ENCODE measurements at regions not wholly inside any gene's neighbourhood (a gene's known extent, or its start where the extent isn't known, plus 50 kb on each side); places are given as distances from the start of the nearest gene placed in this dataset.

- H3K14ac ChIP-seq (ENCODE audit: insufficient read length): no peak overlapping the region
- ChIA-PET CTCF (ENCODE audit: partially characterized antibody) (no interaction called here), POLR2A (ENCODE audit: partially characterized antibody) (no interaction called here)
- WGBS, 2 experiments (ENCODE audit: extremely low coverage in 1 of 2, insufficient coverage in 1 of 2, insufficient read length in 1 of 2, insufficient replicate concordance in 2 of 2, low coverage in 1 of 2, low lambda C conversion rate in 2 of 2, missing lambda C conversion rate in 1 of 2): 80% methylated on average over 12 of the region's 12 CpGs; no CpG with 5 or more reads in 1 of the 2 experiments
- no peak overlapping the region for H2BK5ac ChIP-seq (ENCODE audit: low read depth, low read length)
- H3K9ac ChIP-seq (replicated peaks in 1 of 4; ENCODE audit: extremely low read depth in 1 of 4, low read depth in 3 of 4, low read length in 3 of 4): no peak overlapping the region
- no peak overlapping the region for H3K4me3 ChIP-seq (ENCODE audit: extremely low read depth in 1 of 4, insufficient read depth in 2 of 4, low read depth in 3 of 4, low read length in 4 of 4)
- peak overlapping the region; percentile 80 for H2AFZ ChIP-seq (ENCODE audit: low read length)
- H2AK5ac ChIP-seq (ENCODE audit: low read depth, low read length): no peak overlapping the region
- no peak overlapping the region for H2BK12ac ChIP-seq (ENCODE audit: low read depth, low read length)
- H3K23ac ChIP-seq (ENCODE audit: insufficient read length): no peak overlapping the region
- FAIRE-seq (no peak), DNase-seq (ENCODE audit: low read depth in 1 of 2, low spot score in 2 of 2) (no peak)
- no peaks in the 10 kb centered on the region for H3K9me3 ChIP-seq (ENCODE audit: insufficient read depth in 2 of 2, low read depth in 1 of 2, low read length in 1 of 2)
- no peaks in the 10 kb centered on the region; the same call in 1 of the 2 replicates for H3K23me2 ChIP-seq (ENCODE audit: low read depth, low read length)
- no peaks in the 10 kb centered on the region for H3K79me2 ChIP-seq (ENCODE audit: control insufficient read depth in 1 of 2, insufficient read depth in 2 of 2, low read length in 2 of 2)
- H4K20me1 ChIP-seq (replicated peaks in 1 of 2; ENCODE audit: control insufficient read depth in 1 of 2, insufficient read depth in 2 of 2, low read length in 2 of 2): no peaks in the 10 kb centered on the region
- H3K18ac ChIP-seq (ENCODE audit: extremely low read depth, low read length): no peak overlapping the region
- peaks cover 0 to 3% (median 3%) of the 10 kb centered on the region in 4 experiments; a peak in 3 of 7 replicates for H3K4me1 ChIP-seq (replicated peaks in 1 of 4; ENCODE audit: control insufficient read depth in 3 of 4, insufficient read depth in 4 of 4, low read length in 3 of 4)
- no peak overlapping the region for H2BK120ac ChIP-seq (replicated peaks; ENCODE audit: low read depth, low read length)
- no peaks in the 10 kb centered on the region for H3K79me1 ChIP-seq (ENCODE audit: low read depth, low read length)
- H2BK20ac ChIP-seq (ENCODE audit: low read length): no peak overlapping the region
- no peak overlapping the region for H3K56ac ChIP-seq (replicated peaks; ENCODE audit: insufficient read length, low read depth, low read length)
- no peak overlapping the region for H4K91ac ChIP-seq (replicated peaks; ENCODE audit: insufficient read length, low read length)
- H3K27me3 ChIP-seq (replicated peaks in 1 of 4; ENCODE audit: control insufficient read depth in 3 of 4, extremely low read depth in 1 of 4, insufficient read depth in 3 of 4, low read length in 3 of 4): no peaks in the 10 kb centered on the region
- H3K27ac ChIP-seq (ENCODE audit: low read depth, low read length): no peak overlapping the region
- H3K4ac ChIP-seq (replicated peaks; ENCODE audit: insufficient read length, low read depth, low read length): no peak overlapping the region
- H4K8ac ChIP-seq (ENCODE audit: extremely low read depth, insufficient read depth, low read length): no peak overlapping the region
- no peak overlapping the region for H3K4me2 ChIP-seq (ENCODE audit: insufficient read depth in 1 of 2, low read depth in 2 of 2, low read length in 2 of 2)
- H3K36me3 ChIP-seq (ENCODE audit: control insufficient read depth in 2 of 4, insufficient read depth in 4 of 4, low read length in 3 of 4): no peaks in the 10 kb centered on the region
- no peak overlapping the region for H4K5ac ChIP-seq (ENCODE audit: insufficient read length, low read depth, low read length)
- no peak overlapping the region for H2BK15ac ChIP-seq (ENCODE audit: low read length)
- TF ChIP-seq RFX5 (IDR thresholded peaks at IDR 0.05; ENCODE audit: borderline replicate concordance, low read depth, low read length) (no peak), SP1 (IDR thresholded peaks at IDR 0.05; ENCODE audit: low read depth, low read length) (no peak), TAF7 (optimal IDR thresholded peaks at IDR 0.05; ENCODE audit: borderline replicate concordance, low read depth, low read length) (no peak), CHD1 (IDR thresholded peaks at IDR 0.05; ENCODE audit: low read depth, low read length) (no peak), EGR1 (IDR thresholded peaks at IDR 0.05; ENCODE audit: borderline replicate concordance, low read depth, low read length) (no peak), BRCA1 (IDR thresholded peaks at IDR 0.05; ENCODE audit: low read depth, low read length) (no peak), YY1 (IDR thresholded peaks at IDR 0.05; ENCODE audit: low read depth, low read length) (no peak), E2F6 (IDR thresholded peaks at IDR 0.05) (no peak), EZH2 (IDR thresholded peaks at IDR 0.05; ENCODE audit: low read depth, low read length, severe bottlenecking) (no peak), SP2 (IDR thresholded peaks at IDR 0.05; ENCODE audit: low read length) (no peak), CREB1 (IDR thresholded peaks at IDR 0.05) (no peak), ZNF274 (IDR thresholded peaks at IDR 0.05; ENCODE audit: borderline replicate concordance, extremely low read depth, low read length) (no peak), SP4 (IDR thresholded peaks at IDR 0.05; ENCODE audit: low read length) (no peak), TEAD4 (IDR thresholded peaks at IDR 0.05; ENCODE audit: low read depth, low read length) (no peak), GTF2F1 (IDR thresholded peaks at IDR 0.05; ENCODE audit: borderline replicate concordance, low read depth, low read length) (no peak)
Observed at GRCh38 chr10:7484456-7485243, 73.8 kb upstream of the SFMBT2 start.

Data from H1 (cell line).